EL (cell line): ENCODE measurements at regions not wholly inside any gene's neighbourhood (a gene's known extent, or its start where the extent isn't known, plus 50 kb on each side); places are given as distances from the start of the nearest gene placed in this dataset.
"Not testable (repeated sequence)": the region's sequence is repeated elsewhere in the genome, so short reads cannot be mapped to it uniquely, and the experiment has no call there.

Source experiments
- DNase-seq: peaks from one replicate; pipeline ENCODE4 v3.0.0-alpha.2; 2016

DNA sequence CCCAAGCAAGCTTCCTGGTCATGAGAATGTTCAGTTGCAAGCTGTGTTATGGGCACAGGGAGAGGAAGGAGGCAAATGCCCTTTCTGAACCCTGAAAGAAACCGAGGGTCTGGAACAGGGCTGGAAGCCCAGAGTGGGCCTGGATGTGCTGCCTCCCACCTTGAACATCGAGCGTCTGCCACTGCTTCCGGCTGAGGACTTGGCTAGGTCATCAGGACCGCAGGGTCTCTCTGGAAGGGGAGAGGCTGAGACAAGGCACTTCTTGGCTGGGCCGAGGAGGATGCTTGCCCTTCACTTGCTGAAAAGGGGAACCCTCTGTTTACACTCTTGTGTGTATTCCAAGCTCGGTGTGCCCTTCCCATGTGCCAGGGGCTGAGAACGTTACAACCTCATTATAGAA is 168.0 kb upstream of the C1orf174 start:
- no peak for DNase-seq

DNA sequence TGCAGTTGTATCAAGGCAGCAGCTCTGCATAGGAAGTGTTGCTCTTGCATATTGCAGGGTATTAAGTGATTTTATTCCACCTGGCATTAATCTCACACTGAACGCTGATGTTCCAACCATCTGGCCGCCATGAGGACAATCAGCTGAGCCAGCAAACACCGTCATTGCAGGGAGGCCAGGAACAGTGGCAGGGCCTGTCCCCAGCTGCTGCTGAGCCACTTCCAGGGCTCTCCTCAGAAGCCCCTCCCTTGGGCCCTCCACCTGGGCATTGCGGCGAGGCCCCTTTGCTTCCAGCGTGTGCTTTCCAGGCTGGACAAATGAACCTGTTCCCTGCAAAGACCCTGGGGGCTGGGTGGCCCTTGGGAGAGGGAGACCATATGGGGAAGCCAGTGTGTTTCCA is 171.6 kb upstream of the C1orf174 start:
- DNase-seq, result no peak

DNA sequence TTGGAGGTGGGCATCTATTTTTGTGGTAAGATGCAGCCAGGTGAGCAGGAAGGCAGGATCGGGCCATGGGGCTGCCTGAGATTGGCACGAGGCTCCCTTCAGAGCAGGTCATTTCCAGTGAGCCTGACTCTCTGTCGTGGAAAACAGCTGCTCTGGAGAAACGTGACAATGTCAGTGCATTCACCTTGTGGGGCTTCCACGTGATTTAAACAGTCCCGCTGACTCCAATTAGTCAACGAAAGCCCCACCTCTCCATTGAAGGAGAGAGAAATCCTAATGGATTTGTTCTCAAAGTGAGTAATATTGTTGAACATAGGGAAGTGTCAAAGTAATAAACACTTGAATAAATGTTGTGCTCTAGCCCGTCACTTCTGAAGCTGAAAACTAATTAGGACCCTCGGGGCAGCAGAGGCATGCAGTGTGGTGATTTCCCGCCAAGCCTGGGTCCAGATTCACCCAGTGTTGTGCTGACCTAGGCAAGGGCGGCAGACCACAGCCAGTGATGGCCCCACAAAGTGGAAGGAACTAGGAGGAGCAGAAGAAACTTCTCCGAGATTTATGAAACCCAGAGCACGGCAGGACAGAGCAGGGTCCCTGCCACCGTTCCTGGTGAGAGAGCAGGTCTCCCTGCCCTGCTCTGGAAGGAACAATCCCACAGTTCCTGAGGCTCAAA is 172.5 kb upstream of the C1orf174 start:
- no peak for DNase-seq

DNA sequence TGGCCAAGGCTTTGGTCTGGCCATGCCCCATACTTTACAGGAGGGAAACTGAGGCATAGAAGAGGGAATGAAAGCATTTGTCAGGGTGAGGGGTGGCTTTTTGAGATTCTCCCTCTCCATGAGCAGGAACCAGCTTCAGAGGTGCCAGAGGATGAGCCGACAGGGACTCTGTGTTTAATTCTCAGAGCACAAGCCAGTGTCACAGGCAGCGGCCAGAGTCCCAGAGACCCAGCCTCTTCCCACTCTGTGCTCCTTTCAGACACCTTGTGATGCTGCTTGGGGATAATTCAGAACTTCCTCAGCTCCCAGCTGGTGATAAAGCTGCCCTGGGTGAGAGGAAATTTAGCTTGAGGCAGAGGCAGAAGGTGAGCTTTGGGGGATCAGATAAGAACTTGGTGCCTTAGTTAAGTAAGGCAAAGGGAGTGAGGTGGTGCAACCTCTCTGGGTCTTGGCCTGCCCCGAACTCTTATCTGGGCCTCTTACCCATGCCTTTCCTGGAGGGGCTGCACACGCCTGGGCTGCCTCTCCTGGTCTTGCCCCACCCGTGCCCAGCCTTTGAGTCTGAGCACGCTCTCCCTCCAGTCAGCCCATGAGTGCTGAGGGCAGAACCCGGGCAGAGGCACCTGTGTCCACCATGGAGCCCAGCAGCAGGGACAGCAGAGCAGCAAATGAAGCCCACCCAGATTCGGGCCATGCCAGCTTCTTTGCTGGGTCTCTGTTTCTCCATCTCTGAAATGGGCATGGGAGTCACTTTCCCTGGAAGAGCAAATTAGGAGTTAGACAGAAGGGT is 175.6 kb upstream of the C1orf174 start:
- no peak for DNase-seq

DNA sequence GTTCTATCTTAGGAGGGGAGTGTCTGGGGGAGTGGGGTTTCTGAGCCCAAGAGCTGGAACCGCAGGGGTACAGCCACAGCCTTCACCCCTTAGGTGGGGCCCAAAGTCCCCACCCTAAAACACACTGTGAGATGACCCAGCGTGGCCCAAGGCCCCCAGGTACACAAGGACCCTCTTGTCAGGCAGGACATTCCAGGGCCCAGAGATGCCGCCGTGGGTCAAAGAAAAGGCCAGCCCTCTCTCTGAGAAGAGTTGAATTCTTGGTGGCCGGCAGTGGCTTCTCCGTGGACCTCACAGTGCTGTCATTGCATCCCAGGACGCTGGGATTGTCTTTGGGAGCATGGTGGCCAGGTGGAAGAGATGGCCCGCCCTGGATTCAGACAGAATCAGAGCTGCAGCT is 176.3 kb upstream of the C1orf174 start:
- no peak for DNase-seq

DNA sequence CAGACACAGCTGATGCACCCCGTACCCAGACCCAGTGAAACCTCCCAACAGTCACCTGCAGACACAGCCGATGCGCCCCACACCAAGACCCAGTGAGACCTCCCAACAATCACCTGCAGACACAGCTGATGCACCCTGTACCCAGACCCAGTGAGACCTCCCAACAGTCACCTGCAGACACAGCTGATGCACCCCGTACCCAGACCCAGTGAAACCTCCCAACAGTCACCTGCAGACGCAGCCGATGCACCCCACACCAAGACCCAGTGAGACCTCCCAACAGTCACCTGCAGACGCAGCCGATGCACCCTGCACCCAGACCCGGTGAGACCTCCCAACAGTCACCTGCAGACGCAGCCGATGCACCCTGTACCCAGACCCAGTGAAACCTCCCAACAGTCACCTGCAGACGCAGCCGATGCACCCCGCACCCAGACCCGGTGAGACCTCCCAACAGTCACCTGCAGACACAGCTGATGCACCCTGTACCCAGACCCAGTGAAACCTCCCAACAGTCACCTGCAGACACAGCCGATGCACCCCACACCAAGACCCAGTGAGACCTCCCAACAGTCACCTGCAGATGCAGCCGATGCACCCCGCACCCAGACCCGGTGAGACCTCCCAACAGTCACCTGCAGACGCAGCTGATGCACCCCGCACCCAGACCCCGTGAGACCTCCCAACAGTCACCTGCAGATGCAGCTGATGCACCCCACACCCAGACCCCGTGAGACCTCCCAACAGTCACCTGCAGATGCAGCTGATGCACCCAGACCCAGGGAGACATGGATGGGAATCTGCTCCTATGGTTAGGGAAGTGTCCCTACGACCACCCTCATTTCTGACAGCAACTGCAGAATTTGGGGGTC is 178.3 kb upstream of the C1orf174 start:
- not testable (repeated sequence) for DNase-seq

DNA sequence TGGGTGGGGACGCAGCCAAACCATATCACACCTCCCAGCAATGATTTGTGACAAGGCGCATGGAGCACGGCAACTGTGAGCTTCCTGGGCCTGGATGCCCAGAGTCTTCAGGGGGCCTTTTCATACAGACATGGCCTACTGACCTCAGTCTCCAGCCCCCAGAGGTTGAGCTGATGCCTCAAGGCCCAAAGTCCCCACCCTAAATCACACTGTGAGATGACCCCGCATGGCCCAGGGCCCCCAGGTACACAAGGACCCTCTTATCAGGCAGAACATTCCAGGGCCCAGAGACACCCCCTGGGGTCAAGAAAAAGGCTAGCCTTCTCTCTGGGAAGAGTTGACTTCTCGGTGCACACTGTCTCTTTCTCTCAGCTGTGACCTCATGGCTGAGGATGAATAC is 179.7 kb upstream of the C1orf174 start:
- no peak for DNase-seq

DNA sequence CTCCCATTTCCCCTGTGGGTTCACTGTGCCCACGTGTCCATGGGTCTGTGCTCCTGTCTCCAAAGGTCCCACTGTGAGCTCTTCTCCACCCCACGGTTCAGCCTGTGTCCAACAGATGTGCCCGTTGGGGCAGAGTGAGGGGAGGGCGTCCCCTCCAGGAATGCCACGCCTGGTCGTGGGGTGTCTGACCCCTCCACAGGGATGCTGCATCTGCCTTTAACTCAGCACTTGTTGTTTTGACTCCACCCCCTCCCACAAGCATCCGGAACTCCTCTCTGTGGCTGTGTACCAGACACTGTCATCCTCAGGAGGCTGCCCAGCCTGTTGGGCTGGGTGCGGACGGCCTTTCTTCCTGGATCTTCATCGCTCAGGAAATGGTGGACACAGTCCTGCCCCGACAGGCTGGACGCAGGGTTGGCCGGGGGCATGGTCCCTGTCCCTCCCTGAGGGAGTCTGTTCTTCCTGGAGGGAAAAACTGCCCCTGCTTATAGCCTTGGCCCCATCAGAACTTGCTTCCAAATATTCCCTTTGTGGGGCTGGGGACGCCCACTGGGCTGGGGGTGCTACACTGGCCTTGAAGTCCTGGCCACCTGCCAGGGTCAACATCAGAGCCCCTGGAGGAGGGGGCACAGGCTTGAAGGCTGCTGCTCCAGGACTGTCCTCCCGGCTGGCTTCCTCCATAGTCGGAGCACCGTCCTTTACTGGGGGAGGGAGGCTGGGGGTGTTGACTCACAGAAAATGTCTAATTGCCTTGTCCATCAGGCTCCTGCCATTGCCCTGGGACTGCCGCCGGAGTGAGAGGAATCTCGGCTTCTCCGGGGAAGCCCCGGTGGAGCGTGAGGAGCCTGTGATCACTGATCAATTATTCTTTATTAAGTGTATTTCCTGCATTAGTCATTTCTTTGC is 182.0 kb upstream of the C1orf174 start:
- DNase-seq, result no peak

DNA sequence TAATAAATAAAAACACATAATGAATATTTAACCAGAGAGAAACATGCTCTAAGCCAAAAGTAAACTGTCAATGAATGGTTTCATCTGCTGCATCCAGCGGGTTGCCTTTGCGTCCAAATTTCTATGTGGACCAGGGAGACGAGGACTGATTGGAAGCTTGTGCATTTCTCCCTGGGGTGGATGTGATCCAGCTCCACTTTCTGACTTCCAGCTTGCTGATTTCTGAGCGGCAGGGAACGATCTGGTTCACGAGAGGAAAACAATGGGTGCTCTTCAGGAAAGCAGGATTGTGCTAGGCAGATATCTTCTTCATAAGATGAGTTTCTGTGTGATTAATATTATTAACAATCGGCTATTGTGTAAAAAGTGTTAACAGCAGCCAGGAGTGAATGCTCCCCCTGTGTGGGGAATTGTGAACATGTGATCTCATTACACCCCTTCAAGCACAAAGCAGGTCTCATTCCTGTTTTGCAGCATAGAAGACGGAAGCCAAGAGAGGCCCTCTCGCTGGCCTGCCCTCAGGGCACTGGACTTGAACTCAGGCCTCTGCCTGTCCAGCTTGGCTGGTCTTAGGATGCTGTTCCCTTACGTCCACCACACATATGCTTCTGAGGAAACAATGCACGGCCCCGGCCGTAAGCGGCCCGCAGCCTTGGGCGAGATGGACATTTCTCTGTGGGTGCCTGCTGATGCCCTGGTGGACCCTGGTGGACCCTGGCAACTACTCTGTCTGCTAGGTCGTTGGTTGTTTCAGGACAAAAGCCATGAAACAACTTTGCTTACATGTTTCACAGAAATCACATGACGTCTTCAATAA is 183.4 kb upstream of the C1orf174 start:
- DNase-seq, result no peak

DNA sequence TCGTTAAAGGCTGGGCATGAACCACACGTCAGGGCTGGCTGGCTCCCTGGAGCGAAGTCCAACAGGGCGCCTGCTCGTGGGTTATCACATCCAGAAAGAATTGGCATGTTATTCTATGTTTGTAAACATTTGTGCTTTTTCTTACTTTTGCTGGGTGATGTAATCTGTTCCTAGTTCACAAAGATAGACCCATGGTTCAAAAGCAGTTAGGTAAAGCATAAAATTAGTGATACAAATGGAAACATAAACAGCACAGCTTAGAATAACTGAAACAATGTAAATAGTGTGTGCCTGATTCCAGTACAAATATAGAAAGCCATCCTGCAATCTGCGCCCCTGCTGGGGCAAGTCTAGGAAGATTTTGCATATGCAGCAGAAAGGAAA is 184.0 kb upstream of the C1orf174 start:
- DNase-seq, result no peak

DNA sequence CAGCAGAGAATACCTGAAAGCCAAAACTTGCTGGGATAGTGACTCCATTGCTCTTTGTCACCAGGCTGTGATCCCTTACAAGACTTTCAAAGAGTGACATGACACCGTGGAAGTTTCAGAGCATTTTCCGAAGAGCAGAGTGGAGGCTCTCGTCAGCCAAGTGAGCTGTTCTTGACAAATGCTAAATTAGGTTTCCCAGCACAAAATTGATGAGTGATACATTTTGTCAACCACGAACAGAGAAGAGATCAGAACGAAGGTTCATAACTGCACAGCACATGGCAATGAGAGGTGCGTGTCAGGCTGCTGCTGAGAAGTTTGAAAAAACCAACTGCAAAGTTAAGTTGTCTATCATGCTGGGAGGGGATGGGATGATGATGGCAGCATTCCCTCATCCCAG is 184.4 kb upstream of the C1orf174 start:
- no peak for DNase-seq

DNA sequence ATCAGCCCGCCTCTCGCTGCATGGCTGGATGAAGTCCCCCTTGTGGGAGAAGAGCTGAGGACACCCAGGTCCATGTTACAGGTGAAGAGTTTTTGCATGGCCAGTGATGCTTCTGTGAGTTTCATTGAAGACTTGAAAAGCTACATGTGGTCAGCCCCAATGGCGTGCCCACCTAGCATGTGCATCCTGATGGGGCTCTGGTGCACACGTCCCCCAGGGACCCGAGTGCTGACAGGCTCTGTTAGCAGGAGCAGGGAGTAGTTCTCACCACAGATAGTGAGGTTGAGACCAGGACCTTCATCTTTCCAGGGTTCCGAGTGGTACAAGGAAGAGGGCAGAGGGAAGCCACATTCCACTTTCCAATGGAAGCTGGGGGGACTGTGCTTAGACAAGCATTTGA is 184.8 kb upstream of the C1orf174 start:
- no peak for DNase-seq

DNA sequence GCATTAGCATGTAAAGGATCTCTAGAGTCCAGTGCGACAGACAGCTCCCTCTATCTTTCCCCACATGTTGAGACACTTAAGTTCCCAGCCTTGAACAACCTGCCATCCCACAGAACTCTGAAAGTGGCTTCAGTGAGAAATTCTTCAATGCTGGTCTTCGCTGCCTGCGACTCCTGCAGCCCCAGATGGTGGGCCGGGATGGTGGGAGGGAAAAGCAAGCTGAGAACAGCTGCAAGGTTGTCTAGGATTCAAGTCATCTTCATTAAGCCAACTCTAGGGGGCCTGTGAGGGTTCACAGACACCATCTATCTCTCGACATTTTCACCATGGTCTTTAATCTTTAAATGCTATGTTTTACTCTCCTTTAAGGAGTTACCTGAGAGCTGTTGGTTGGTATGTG is 185.5 kb upstream of the C1orf174 start:
- DNase-seq, result no peak

DNA sequence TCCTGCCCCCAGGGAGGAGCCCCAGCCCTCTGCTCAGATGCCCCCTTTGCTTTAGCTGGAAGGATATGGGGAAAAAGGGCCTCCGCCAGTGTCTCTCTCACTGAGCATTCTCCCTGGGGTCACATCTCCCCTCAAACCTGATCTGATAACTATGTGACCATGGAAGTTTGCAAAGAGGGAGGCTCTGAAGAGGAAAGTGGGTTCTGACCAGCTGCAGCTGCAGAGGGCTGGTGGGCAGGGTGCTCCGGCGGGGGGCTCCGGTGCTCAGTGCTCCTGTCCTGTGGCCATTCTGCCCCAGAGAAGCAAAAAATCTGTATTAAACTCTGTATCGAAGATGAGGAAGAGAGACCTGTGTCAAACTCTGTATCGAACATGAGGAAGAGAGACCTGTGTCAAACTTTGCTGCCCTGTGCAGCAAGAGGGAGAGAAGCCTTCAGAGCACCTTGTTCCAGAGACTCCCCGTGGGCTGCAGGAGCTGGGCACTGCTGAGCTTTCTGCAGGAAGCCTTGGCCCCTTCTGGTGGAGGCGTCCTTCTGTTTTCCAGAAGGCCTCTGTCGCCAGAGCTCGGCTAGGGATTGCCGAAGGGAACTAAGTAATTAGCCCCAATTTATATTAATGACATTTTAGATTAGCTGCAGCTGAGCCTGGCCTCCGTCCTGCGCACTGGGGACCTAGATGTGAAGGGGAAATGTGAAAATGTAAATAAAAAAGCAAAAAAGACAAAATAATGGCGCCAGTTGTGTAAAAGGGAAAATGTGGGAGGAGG is 186.2 kb upstream of the C1orf174 start:
- DNase-seq, result no peak

DNA sequence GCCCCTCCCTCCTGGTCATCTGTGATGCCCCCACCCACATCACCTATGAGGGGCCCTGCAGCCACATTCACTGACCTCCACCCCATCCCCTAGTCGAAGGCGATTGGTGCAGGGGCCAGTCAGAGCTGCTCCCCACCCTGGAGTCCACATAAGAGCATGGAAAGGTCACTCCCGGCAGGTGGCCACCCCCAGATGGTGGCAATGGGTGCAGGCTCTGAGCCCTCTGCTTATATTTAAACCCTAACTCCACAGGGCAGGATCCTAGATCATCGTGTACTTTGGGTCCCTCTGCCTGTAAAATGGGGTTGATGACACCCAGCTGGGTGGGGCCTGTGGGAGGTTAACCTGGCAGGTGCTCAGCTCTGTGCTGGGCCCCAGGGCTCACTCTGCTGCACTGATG is 186.8 kb upstream of the C1orf174 start:
- no peak for DNase-seq

DNA sequence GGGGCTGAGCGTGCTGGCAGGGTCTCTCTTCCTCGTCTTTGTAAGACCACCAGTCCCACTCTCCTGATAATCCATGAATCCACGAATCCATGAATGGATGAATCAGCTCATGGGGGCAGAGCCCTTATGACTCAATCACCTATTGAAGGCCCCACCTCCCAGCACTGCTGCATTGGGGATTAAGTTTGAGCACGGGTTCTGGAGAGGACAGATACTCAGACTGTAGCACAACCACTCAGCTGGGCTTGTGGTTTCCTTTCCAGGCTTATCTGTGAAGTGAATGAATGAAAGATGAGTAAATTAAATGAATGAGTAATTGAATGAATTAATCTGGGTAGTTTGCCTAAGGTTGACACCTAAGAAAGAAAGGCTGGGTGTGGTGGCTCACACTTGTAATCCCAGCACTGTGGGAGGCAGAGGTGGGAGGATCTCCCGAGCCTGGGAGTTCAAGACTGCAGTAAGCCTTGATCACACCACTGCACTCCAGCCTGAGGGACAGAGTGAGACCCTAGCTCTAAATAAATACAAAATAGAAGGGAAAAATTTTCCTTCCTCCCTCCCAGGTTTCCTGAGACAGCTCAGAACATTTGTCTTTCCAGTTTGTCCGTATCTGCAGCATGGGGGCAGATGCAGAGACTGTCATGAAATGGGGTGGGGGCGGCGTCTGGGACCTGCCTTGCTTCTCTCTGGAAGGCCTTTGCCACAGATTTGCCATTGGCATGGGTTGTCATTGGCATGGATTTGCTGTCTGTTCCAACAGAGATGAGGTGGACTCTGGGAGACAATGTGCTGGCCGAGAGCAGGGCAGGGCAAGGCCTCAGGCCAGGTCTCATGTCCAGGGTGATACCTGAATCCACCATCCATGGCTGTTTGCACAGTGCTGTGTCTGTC is 187.7 kb upstream of the C1orf174 start:
- DNase-seq, result no peak

DNA sequence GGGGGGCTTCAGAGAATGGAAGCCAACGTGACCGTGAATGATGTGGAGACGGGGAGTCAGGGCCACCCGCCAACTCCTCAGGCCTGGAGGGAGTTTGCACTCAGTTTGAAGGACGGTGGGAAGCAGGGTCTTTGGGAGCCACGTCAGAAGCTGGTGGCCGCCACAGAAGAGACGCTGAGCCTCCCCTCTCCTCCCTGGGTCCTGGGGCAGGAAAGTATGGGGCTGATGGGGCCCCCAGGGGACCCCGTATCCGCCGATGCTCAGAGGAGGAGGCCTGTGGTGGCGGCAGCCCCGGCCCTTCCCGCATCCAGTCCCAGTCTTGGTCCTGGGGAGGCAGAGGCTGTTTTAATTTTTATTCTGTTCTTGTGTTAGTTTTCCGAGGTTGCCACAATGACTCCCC is 188.6 kb upstream of the C1orf174 start:
- DNase-seq, result no peak

DNA sequence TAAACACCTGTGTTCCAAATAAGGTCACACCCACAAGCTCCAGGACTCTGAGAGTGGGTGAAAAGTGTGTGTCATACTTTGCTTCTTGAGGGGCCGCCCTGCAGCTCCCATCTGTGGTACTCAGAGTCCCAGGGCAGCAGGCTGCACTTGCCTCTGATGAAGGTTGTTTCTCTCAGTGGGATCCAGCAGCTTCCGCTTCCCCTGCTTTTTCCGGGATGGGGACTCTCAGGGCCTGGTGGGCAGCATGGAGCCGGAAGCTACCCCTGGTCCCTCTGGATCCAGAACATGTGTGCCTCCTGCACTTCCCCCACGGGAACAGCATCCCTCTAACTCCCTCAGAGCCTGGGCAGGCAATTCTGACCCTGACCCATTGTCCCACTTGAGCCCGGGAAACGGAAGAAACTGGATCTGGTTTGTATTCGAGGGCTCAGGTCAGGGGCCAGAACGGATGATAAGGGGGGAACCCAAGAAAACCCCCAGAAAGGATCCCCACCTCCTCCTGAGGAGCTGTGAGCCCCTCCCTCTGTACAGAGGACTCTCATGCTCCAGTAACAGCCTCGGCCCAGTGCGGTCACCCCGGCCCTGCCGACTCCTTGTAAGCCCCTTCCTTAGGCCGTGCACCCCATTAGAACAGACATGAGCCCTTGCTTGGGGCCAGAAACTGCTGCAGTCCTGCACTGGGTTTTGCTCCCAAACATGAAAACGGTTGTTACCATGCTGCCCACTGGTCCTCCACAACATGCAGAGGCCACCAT is 189.5 kb upstream of the C1orf174 start:
- no peak for DNase-seq

DNA sequence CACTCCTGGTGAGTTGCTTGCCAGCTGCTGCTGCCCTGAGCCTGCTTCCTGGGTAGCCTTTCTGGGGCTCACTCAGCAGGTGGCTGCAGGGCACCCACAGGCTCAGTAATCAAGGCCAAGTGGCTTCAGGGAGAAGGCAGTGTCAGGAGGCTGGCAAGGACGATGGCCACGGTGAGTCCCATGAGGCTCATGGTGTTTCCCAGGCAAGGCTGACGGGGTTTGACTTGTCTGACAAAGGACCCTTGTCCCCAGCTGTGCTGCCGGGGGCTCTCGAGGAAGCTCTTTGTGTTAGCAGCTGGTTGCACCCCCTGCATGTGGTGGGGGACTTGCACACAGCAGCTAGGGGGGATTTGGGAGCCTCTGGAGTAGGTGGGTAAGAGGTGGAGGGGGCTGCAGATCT is 190.5 kb upstream of the C1orf174 start:
- DNase-seq, result no peak
